ENCODE measurements at regions not wholly inside any gene's neighbourhood (a gene's known extent, or its start where the extent isn't known, plus 50 kb on each side); places are given as distances from the start of the nearest gene placed in this dataset.

DNA sequence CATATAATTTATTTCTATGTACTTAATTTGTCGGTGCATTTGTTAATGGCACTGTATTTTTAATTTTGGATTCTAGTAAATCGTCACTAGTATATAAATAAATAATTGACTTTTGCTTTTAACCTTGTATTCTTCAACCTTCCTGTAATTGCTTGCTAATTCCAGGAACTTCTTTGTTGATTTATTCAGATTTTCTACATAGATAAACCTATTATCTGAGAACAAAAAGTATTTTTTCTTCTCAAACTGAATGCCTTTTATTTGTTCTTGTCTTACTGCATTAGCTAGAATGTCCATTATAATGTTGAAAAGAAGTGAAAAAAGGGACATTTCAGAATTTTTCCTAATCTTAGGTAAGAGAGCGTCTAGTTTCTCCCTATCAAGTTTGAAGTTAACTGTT, 839.1 kb downstream of the SH3BGRL start:
- Histone ChIP-seq H3K27ac (ENCODE audit: insufficient read depth, low read length) (no peak overlapping the region), H4K8ac (ENCODE audit: low read depth in 2 of 2, low read length in 2 of 2) (no peak overlapping the region), H2AK5ac (ENCODE audit: low read depth, low read length) (no peak overlapping the region), H3K56ac (ENCODE audit: extremely low read depth, insufficient read depth, low read length) (no peak overlapping the region), H2BK120ac (ENCODE audit: low read depth, low read length) (no peak overlapping the region), H4K5ac (ENCODE audit: low read depth, low read length) (no peak overlapping the region), H3K4me2 (ENCODE audit: low read depth, low read length) (no peak overlapping the region), H3K36me3 (ENCODE audit: control insufficient read depth, insufficient read depth, low read length) (no peaks in the 10 kb centered on the region), H3K9me3 (ENCODE audit: control insufficient read depth, insufficient read depth, low read length) (0 out of 2 replicates have a peak, but pooled peaks cover 1% of the 10 kb centered on the region), H3K23ac (ENCODE audit: low read depth, low read length) (no peak overlapping the region), H3K4me3 (ENCODE audit: insufficient read depth, low read depth, low read length) (no peak overlapping the region), H3K4ac (ENCODE audit: low read depth, low read length) (no peak overlapping the region), H3K18ac (ENCODE audit: low read depth, low read length) (no peak overlapping the region), H3K14ac (replicated peaks; ENCODE audit: low read depth, low read length) (no peak overlapping the region), H2BK15ac (ENCODE audit: low read depth, low read length) (no peak overlapping the region), H3K79me1 (ENCODE audit: low read depth in 1 of 2, low read length in 2 of 2) (no peaks in the 10 kb centered on the region), H3K9me1 (ENCODE audit: insufficient read depth, low read length) (no peaks in the 10 kb centered on the region), H3K4me1 (ENCODE audit: control insufficient read depth, insufficient read depth, low read length) (no peaks in the 10 kb centered on the region), H2BK20ac (ENCODE audit: low read depth, low read length) (no peak overlapping the region), H3K9ac (ENCODE audit: low read depth, low read length) (no peak overlapping the region), H4K91ac (ENCODE audit: insufficient read depth, low read depth, low read length) (no peak overlapping the region), H3K27me3 (ENCODE audit: control insufficient read depth, insufficient read depth, low read length) (no peaks in the 10 kb centered on the region), H2AK9ac (replicated peaks; ENCODE audit: low read depth, low read length, poor library complexity) (no peak overlapping the region), H2AFZ (replicated peaks; ENCODE audit: low read length, poor library complexity) (no peak overlapping the region), H2BK5ac (ENCODE audit: low read depth, low read length, poor library complexity, severe bottlenecking) (no peak overlapping the region), H4K20me1 (ENCODE audit: insufficient read depth, low read length) (no peaks in the 10 kb centered on the region)
- no peak for DNase-seq
- dilution Hi-C loops (cut with HindIII; ENCODE audit: low sequenced_read_pairs, unreplicated experiment): no loop called here
- intact Hi-C loops (cut with micrococcal nuclease): no loop called here
- in situ Hi-C loops (cut with MboI; ENCODE audit: low sequenced_read_pairs): no loop called here
- CTCF ChIA-PET: no interaction called here
- ATAC-seq (ENCODE audit: low read depth): no peak
- no CpG with 5 or more reads among the region's 3 CpGs for WGBS, 2 experiments (ENCODE audit: extremely low coverage in 2 of 2, insufficient read length in 1 of 2)
- TF ChIP-seq RAD21 (IDR thresholded peaks at IDR 0.05; ENCODE audit: low read length): no peak
- no peak for TF ChIP-seq FOS (IDR thresholded peaks at IDR 0.05; ENCODE audit: low read depth, low read length)
- TF ChIP-seq BHLHE40 (IDR thresholded peaks at IDR 0.05; ENCODE audit: low read depth, low read length): no peak
- no peak for TF ChIP-seq MXI1 (IDR thresholded peaks at IDR 0.05; ENCODE audit: borderline replicate concordance, low read depth, low read length)
- TF ChIP-seq CEBPB (IDR thresholded peaks at IDR 0.05; ENCODE audit: low read depth, low read length): no peak
- no peak for TF ChIP-seq RCOR1 (IDR thresholded peaks at IDR 0.05; ENCODE audit: insufficient replicate concordance, low read length)
- TF ChIP-seq MAZ (IDR thresholded peaks at IDR 0.05; ENCODE audit: borderline replicate concordance, low read depth, low read length): no peak
- TF ChIP-seq RFX5 (IDR thresholded peaks at IDR 0.05; ENCODE audit: low read depth, low read length): no peak
- TF ChIP-seq, protein P1, sequence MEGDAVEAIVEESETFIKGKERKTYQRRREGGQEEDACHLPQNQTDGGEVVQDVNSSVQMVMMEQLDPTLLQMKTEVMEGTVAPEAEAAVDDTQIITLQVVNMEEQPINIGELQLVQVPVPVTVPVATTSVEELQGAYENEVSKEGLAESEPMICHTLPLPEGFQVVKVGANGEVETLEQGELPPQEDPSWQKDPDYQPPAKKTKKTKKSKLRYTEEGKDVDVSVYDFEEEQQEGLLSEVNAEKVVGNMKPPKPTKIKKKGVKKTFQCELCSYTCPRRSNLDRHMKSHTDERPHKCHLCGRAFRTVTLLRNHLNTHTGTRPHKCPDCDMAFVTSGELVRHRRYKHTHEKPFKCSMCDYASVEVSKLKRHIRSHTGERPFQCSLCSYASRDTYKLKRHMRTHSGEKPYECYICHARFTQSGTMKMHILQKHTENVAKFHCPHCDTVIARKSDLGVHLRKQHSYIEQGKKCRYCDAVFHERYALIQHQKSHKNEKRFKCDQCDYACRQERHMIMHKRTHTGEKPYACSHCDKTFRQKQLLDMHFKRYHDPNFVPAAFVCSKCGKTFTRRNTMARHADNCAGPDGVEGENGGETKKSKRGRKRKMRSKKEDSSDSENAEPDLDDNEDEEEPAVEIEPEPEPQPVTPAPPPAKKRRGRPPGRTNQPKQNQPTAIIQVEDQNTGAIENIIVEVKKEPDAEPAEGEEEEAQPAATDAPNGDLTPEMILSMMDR (conservative IDR thresholded peaks at IDR 0.05; ENCODE audit: low read depth, low read length): no peak
- no peak for TF ChIP-seq SMC3 (IDR thresholded peaks at IDR 0.05; ENCODE audit: low read depth, low read length)
- no peak for TF ChIP-seq POLR2A (IDR thresholded peaks at IDR 0.05; ENCODE audit: low read depth, low read length)
- TF ChIP-seq, protein P2, sequence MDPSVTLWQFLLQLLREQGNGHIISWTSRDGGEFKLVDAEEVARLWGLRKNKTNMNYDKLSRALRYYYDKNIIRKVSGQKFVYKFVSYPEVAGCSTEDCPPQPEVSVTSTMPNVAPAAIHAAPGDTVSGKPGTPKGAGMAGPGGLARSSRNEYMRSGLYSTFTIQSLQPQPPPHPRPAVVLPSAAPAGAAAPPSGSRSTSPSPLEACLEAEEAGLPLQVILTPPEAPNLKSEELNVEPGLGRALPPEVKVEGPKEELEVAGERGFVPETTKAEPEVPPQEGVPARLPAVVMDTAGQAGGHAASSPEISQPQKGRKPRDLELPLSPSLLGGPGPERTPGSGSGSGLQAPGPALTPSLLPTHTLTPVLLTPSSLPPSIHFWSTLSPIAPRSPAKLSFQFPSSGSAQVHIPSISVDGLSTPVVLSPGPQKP (IDR thresholded peaks at IDR 0.05; ENCODE audit: borderline replicate concordance, low read depth, low read length): no peak
- no peak for TF ChIP-seq NFE2L2 (IDR thresholded peaks at IDR 0.05; ENCODE audit: low read depth, low read length)
- no peak for TF ChIP-seq CHD1 (IDR thresholded peaks at IDR 0.05; ENCODE audit: low read depth, low read length)
- no peak for TF ChIP-seq MAFK (IDR thresholded peaks at IDR 0.05; ENCODE audit: low read depth, low read length)
- TF ChIP-seq, protein P3, sequence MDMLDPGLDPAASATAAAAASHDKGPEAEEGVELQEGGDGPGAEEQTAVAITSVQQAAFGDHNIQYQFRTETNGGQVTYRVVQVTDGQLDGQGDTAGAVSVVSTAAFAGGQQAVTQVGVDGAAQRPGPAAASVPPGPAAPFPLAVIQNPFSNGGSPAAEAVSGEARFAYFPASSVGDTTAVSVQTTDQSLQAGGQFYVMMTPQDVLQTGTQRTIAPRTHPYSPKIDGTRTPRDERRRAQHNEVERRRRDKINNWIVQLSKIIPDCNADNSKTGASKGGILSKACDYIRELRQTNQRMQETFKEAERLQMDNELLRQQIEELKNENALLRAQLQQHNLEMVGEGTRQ (IDR thresholded peaks at IDR 0.05; ENCODE audit: low read depth, low read length): no peak
- POLR2A ChIA-PET (ENCODE audit: unreplicated experiment): no interaction called here
- no TSS peak for BruUV-seq (replicated peaks)
